HG03108 (cell line): ENCODE measurements at regions not wholly inside any gene's neighbourhood (a gene's known extent, or its start where the extent isn't known, plus 50 kb on each side); places are given as distances from the start of the nearest gene placed in this dataset.
"Not testable (repeated sequence)": the region's sequence is repeated elsewhere in the genome, so short reads cannot be mapped to it uniquely, and the experiment has no call there.

Experiments used
- ATAC-seq: cut with Tn5 transposase; IDR thresholded peaks from one replicate; pipeline ENCODE4 v1.9.1; 2021; ENCODE audit warnings: moderate library complexity; ENCODE audit not compliant: unreplicated experiment

GRCh38 chr9:33690143-33690933, 105.0 kb upstream of the PRSS3 start:
- no peak for ATAC-seq

DNA sequence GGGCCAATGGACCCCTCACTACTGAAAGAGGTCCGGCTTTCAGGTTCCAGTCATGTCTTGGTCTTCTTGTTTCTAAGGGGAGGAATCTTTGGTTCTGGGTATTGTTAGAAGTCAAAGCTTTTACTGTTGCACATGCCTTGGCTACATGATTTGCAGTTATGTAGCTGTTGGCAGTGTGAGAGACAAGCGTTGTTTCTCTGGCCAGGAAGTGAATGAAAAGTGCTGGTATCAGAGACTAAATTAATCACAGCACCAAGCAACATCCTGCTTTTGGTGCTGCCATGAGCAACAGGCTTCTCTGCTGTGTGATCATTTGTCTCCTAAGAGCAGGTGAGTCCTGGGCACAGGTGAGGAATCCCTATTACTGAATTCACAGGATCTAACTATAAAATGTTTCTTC, 100.1 kb upstream of the PRSS3 start:
- ATAC-seq = no peak

GRCh38 chr9:33695856-33696255, 99.5 kb upstream of the PRSS3 start:
- ATAC-seq = no peak

DNA sequence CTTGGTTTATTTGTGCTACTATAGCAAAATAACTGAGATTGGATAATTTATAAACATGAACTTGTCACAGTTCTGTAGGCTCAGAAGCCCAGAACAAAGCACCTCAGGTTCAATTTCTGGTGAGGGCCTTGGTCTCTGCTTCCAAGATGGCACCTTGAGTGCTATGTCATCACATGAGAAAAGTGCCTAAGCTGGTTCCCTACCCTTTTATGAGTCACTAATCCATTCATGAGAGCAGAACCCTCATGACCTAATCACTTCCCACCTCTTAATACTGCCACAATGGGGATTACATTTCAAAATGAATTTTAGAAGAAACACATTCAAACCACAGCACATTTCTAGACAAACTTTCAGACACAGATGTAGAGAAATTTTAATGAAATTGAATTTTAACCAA, 98.2 kb upstream of the PRSS3 start:
- ATAC-seq = no peak

GRCh38 chr9:33698267-33698666, 97.1 kb upstream of the PRSS3 start:
- ATAC-seq = no peak

- ATAC-seq = not testable (repeated sequence)
Measured at GRCh38 chr9:33700940-33701339, 94.4 kb upstream of the PRSS3 start.

GRCh38 chr9:33703430-33704102, 91.8 kb upstream of the PRSS3 start:
- ATAC-seq = no peak

GRCh38 chr9:33705440-33705839, 89.9 kb upstream of the PRSS3 start:
- not testable (repeated sequence) for ATAC-seq

DNA sequence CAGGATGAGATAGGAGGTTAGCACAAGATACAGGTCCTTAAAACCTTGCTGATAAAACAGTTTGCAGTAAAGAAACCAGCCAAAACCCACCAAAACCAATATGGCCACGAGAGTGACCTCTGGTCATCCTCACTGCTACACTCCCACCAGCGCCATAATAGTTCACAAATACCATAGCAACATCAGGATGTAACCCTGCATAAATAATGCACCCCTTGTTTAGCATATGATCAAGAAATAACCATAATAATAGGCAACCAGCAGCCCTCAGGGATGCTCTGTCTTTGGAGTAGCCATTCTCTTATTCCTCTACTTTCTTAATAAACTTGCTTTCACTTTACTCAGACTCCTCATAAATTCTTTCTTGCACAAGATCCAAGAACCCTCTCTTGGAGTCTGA, 86.9 kb upstream of the PRSS3 start:
- no peak for ATAC-seq

- ATAC-seq = no peak
Measured at GRCh38 chr9:33709269-33709668, 86.1 kb upstream of the PRSS3 start.

DNA sequence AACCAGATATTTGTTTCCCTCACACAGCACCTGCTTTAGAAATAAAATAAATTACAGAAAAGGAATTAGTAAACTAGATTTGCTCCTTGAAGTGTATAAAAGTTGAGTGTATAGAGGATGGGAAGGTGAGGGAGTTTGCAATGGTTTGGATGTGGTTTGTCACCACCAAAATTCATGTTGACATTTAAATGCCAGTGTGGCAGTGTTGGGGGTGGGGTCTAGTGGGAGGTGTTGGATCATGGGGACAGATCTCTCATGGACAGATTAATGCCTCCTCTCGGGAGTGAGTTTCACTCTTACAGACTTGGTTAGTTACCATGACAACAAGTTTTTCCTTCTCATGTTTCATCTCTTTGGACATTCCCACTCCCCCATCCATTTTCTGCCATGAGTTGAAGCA, 83.9 kb upstream of the PRSS3 start:
- ATAC-seq = not testable (repeated sequence)

DNA sequence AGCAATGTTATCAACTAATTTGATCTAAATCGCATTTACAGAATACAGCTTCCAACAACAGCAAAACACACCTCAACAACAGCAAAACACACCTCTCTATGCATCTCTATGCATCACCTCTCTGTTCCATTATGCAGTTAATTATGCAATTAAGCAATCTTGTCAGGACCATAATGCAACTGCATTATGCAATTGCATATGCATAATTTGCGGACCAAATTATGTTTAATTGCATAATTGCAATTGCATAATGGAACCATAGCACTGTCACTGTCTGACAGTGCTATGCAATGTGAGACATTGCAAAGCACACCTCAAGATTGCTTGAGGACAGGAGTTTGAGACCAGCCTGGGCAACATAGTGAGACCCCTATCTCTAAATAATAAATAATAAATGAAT, 80.4 kb upstream of the PRSS3 start:
- ATAC-seq = no peak

- no peak for ATAC-seq
Measured at GRCh38 chr9:33718987-33719386, 76.4 kb upstream of the PRSS3 start.

DNA sequence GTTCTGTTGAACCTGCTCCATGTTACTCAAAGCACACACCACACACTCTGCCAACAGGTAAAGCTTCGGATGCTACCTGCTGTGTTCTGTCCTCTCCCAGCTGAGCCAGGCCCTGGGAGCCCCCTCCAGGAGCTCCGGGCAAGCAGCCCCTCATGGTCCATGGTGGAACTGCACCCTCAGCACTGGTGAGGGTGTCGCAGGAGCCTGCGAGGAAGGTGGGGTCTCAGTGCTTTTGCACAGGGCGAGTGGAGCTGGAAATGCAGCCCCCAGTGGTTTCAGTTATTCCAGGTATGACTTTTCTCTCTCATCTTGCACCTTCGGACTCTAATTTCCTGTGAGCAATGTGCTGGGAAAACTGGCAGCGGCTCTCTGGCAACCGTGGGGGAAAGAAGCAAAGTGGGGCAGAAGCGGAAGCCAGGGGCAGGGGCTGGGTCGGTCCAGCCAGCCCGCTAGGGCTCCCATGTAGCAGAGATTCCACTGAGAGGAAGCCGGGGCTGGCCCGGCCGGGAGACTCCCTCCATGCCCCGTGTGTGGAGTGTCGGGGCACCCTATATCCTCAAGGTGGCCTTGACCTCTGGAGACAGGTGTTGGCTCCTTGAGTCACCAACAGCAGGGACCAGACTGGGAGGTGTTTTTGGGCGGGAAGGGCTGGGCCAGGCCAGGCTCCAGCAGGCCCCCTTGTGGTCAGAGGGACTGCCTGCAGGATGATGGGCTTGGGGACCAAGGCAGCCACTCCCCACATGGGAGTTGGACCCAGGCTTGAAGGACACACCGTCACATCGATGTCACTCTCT, 75.6 kb upstream of the PRSS3 start:
- ATAC-seq = no peak

- no peak for ATAC-seq
Measured at GRCh38 chr9:33721674-33722358, 73.5 kb upstream of the PRSS3 start.

DNA sequence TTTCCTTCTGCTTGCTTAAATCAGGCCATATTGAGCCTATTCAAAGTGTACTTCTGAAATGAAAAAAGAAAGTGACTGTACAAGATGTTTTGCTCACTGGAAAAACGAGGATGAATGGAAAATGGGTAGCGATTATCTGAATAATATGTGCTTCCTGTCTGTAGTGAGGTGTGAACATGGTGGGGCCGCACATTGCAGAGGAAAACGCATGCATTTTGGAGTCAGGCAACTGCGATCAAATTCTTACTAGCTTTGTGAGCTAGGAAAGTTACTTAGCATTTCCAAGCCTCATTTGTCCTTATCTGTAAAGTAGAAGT, 73.0 kb upstream of the PRSS3 start:
- ATAC-seq = no peak

- no peak for ATAC-seq
Measured at GRCh38 chr9:33728613-33729012, 66.7 kb upstream of the PRSS3 start.

DNA sequence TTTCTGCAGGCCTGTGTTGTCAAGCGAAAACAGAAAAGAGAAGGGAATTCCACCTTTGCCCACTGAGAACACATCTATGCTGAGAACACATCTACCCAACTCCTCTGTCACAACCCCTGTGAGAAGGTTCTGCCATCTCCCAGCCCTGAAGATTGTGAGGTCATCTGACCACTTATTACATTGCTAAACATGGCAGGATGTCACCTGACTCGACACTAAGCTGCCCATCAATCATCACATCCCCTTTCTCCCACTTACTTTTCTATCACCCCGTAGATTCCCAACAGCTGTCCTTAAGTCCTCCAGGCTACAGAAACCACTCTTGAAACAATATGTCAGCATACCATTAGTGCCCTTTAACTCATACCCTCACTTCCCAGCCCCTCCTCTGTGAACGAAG, 64.2 kb upstream of the PRSS3 start:
- no peak for ATAC-seq

GRCh38 chr9:33731625-33732024, 63.7 kb upstream of the PRSS3 start:
- no peak for ATAC-seq

GRCh38 chr9:33734247-33734940, 61.0 kb upstream of the PRSS3 start:
- not testable (repeated sequence) for ATAC-seq
